ENCODE measurements at regions not wholly inside any gene's neighbourhood (a gene's known extent, or its start where the extent isn't known, plus 50 kb on each side); places are given as distances from the start of the nearest gene placed in this dataset.

DNA sequence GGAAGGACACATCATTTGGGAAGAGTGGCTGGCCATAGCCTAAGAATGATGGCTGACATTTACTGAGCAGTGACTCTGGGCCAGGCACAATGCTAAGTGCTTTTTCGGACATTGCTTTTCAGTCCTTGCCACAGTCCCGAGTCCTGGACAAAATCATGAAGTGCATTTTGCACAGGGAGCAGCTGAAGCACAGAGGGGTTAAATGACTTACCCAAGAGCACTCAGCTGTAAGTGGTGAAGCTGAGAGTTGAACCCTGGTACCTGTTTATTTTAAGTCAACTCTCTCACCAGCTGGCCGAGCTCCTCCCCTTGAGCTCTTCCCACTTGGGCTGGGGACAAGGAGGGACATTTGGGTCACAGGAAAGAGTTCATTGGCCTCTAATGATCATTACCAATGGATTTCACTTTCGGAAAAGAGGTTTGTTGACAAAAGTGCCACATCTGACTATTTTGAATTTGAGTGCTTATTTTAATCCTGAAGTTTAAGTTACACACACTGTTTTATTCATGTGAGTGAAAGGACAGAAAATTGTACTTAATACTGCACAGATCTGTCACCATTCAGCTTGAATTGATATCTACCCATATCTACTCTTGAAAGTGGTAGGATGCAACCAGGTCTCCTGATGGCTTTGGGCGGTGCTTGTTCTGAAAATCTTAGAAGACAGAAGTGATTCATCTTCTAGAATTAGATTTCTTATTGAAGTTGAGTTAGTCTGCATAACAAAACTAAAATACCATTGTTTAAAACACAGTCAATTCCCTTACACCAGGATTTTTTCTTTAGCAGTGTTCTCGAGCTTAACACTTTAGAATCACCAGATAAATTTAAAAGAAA, 368.7 kb upstream of the PROK2 start:
- TF ChIP-seq EZH2 (optimal IDR thresholded peaks at IDR 0.05; ENCODE audit: low read depth, low read length) (no peak), EZH2phosphoT487 (IDR thresholded peaks at IDR 0.05; ENCODE audit: low read length) (no peak)
- TF ChIP-seq, protein P1, sequence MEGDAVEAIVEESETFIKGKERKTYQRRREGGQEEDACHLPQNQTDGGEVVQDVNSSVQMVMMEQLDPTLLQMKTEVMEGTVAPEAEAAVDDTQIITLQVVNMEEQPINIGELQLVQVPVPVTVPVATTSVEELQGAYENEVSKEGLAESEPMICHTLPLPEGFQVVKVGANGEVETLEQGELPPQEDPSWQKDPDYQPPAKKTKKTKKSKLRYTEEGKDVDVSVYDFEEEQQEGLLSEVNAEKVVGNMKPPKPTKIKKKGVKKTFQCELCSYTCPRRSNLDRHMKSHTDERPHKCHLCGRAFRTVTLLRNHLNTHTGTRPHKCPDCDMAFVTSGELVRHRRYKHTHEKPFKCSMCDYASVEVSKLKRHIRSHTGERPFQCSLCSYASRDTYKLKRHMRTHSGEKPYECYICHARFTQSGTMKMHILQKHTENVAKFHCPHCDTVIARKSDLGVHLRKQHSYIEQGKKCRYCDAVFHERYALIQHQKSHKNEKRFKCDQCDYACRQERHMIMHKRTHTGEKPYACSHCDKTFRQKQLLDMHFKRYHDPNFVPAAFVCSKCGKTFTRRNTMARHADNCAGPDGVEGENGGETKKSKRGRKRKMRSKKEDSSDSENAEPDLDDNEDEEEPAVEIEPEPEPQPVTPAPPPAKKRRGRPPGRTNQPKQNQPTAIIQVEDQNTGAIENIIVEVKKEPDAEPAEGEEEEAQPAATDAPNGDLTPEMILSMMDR (IDR thresholded peaks at IDR 0.05; ENCODE audit: low read length), result no peak
